ENCODE measurements at regions not wholly inside any gene's neighbourhood (a gene's known extent, or its start where the extent isn't known, plus 50 kb on each side); places are given as distances from the start of the nearest gene placed in this dataset.

GRCh38 chr17:14972844-14973243 is 292.3 kb downstream of the PMP22 start:
- Histone ChIP-seq H3K27me3 (ENCODE audit: insufficient read depth, low read length) (peaks cover 3% of the 10 kb centered on the region), H3K4me3 (ENCODE audit: low read length) (no peak overlapping the region), H3K4me1 (ENCODE audit: insufficient read depth, low read length) (no peaks in the 10 kb centered on the region), H3K9me3 (ENCODE audit: low read depth, low read length) (peaks cover 9% of the 10 kb centered on the region)

- H3K4me1 ChIP-seq (ENCODE audit: insufficient read depth, low read length) = no peaks in the 10 kb centered on the region
- H3K27me3 ChIP-seq (ENCODE audit: insufficient read depth, low read length) = peaks cover 3% of the 10 kb centered on the region
- H3K9me3 ChIP-seq (ENCODE audit: low read depth, low read length) = peaks cover 9% of the 10 kb centered on the region
- H3K4me3 ChIP-seq (ENCODE audit: low read length) = no peak overlapping the region
Measured at GRCh38 chr17:14971054-14971453, 294.1 kb downstream of the PMP22 start.

- Histone ChIP-seq H3K9me3 (ENCODE audit: low read depth, low read length) (no peaks in the 10 kb centered on the region), H3K4me1 (ENCODE audit: insufficient read depth, low read length) (no peaks in the 10 kb centered on the region), H3K4me3 (ENCODE audit: low read length) (no peak overlapping the region), H3K27me3 (ENCODE audit: insufficient read depth, low read length) (no peaks in the 10 kb centered on the region)
Measured at GRCh38 chr17:14959106-14959648, 305.9 kb downstream of the PMP22 start.

- no peaks in the 10 kb centered on the region for H3K4me1 ChIP-seq (ENCODE audit: insufficient read depth, low read length)
- H3K27me3 ChIP-seq (ENCODE audit: insufficient read depth, low read length) = no peaks in the 10 kb centered on the region
- H3K4me3 ChIP-seq (ENCODE audit: low read length) = no peak overlapping the region
- H3K9me3 ChIP-seq (ENCODE audit: low read depth, low read length) = no peaks in the 10 kb centered on the region
Measured at GRCh38 chr17:14953405-14953804, 311.7 kb downstream of the PMP22 start.

- H3K4me3 ChIP-seq (ENCODE audit: low read length) = no peak overlapping the region
- H3K4me1 ChIP-seq (ENCODE audit: insufficient read depth, low read length) = no peaks in the 10 kb centered on the region
- H3K27me3 ChIP-seq (ENCODE audit: insufficient read depth, low read length) = no peaks in the 10 kb centered on the region
- no peaks in the 10 kb centered on the region for H3K9me3 ChIP-seq (ENCODE audit: low read depth, low read length)
Measured at GRCh38 chr17:14950686-14951085, 314.4 kb downstream of the PMP22 start.

- H3K4me1 ChIP-seq (ENCODE audit: insufficient read depth, low read length) = no peaks in the 10 kb centered on the region
- H3K27me3 ChIP-seq (ENCODE audit: insufficient read depth, low read length) = no peaks in the 10 kb centered on the region
- no peaks in the 10 kb centered on the region for H3K9me3 ChIP-seq (ENCODE audit: low read depth, low read length)
- no peak overlapping the region for H3K4me3 ChIP-seq (ENCODE audit: low read length)
Measured at GRCh38 chr17:14950216-14950615, 314.9 kb downstream of the PMP22 start.

- no peaks in the 10 kb centered on the region for H3K27me3 ChIP-seq (ENCODE audit: insufficient read depth, low read length)
- H3K9me3 ChIP-seq (ENCODE audit: low read depth, low read length) = no peaks in the 10 kb centered on the region
- H3K4me1 ChIP-seq (ENCODE audit: insufficient read depth, low read length) = no peaks in the 10 kb centered on the region
- H3K4me3 ChIP-seq (ENCODE audit: low read length) = no peak overlapping the region
Measured at GRCh38 chr17:14947671-14948070, 317.5 kb downstream of the PMP22 start.

GRCh38 chr17:14946481-14946880 is 318.6 kb downstream of the PMP22 start:
- H3K9me3 ChIP-seq (ENCODE audit: low read depth, low read length) = no peaks in the 10 kb centered on the region
- no peaks in the 10 kb centered on the region for H3K27me3 ChIP-seq (ENCODE audit: insufficient read depth, low read length)
- no peak overlapping the region for H3K4me3 ChIP-seq (ENCODE audit: low read length)
- H3K4me1 ChIP-seq (ENCODE audit: insufficient read depth, low read length) = no peaks in the 10 kb centered on the region

GRCh38 chr17:14942526-14943190 is 322.5 kb downstream of the PMP22 start:
- no peaks in the 10 kb centered on the region for H3K9me3 ChIP-seq (ENCODE audit: low read depth, low read length)
- H3K4me3 ChIP-seq (ENCODE audit: low read length) = no peak overlapping the region
- no peaks in the 10 kb centered on the region for H3K4me1 ChIP-seq (ENCODE audit: insufficient read depth, low read length)
- no peaks in the 10 kb centered on the region for H3K27me3 ChIP-seq (ENCODE audit: insufficient read depth, low read length)

- H3K27me3 ChIP-seq (ENCODE audit: insufficient read depth, low read length) = no peaks in the 10 kb centered on the region
- no peaks in the 10 kb centered on the region for H3K9me3 ChIP-seq (ENCODE audit: low read depth, low read length)
- H3K4me1 ChIP-seq (ENCODE audit: insufficient read depth, low read length) = no peaks in the 10 kb centered on the region
- no peak overlapping the region for H3K4me3 ChIP-seq (ENCODE audit: low read length)
Measured at GRCh38 chr17:14940938-14941265, 324.2 kb downstream of the PMP22 start.

- Histone ChIP-seq H3K9me3 (ENCODE audit: low read depth, low read length) (no peaks in the 10 kb centered on the region), H3K4me1 (ENCODE audit: insufficient read depth, low read length) (no peaks in the 10 kb centered on the region), H3K4me3 (ENCODE audit: low read length) (no peak overlapping the region), H3K27me3 (ENCODE audit: insufficient read depth, low read length) (no peaks in the 10 kb centered on the region)
Measured at GRCh38 chr17:14940108-14940937, 324.8 kb downstream of the PMP22 start.

- Histone ChIP-seq H3K9me3 (ENCODE audit: low read depth, low read length) (no peaks in the 10 kb centered on the region), H3K4me3 (ENCODE audit: low read length) (no peak overlapping the region), H3K4me1 (ENCODE audit: insufficient read depth, low read length) (no peaks in the 10 kb centered on the region), H3K27me3 (ENCODE audit: insufficient read depth, low read length) (no peaks in the 10 kb centered on the region)
Measured at GRCh38 chr17:14935845-14936485, 329.2 kb downstream of the PMP22 start.

- Histone ChIP-seq H3K9me3 (ENCODE audit: low read depth, low read length) (no peaks in the 10 kb centered on the region), H3K27me3 (ENCODE audit: insufficient read depth, low read length) (no peaks in the 10 kb centered on the region), H3K4me3 (ENCODE audit: low read length) (no peak overlapping the region), H3K4me1 (ENCODE audit: insufficient read depth, low read length) (no peaks in the 10 kb centered on the region)
Measured at GRCh38 chr17:14935139-14935841, 329.8 kb downstream of the PMP22 start.

- no peaks in the 10 kb centered on the region for H3K9me3 ChIP-seq (ENCODE audit: low read depth, low read length)
- H3K4me3 ChIP-seq (ENCODE audit: low read length) = no peak overlapping the region
- no peaks in the 10 kb centered on the region for H3K27me3 ChIP-seq (ENCODE audit: insufficient read depth, low read length)
- no peaks in the 10 kb centered on the region for H3K4me1 ChIP-seq (ENCODE audit: insufficient read depth, low read length)
Measured at GRCh38 chr17:14933676-14934075, 331.4 kb downstream of the PMP22 start.

Data from mononuclear cell (primary cell).